GM12878 (cell line): ENCODE measurements at regions not wholly inside any gene's neighbourhood (a gene's known extent, or its start where the extent isn't known, plus 50 kb on each side); places are given as distances from the start of the nearest gene placed in this dataset.

ENCODE experiments used
- BRCA1 ChIP-seq: IDR thresholded peaks from 2 replicates; pipeline ENCODE4 v1.6.1; 2011; ENCODE audit warnings: low read depth, low read length, improper control_type of control experiment
- CHD1 ChIP-seq: IDR thresholded peaks from 2 replicates; pipeline ENCODE4 v1.6.1; 2012; ENCODE audit warnings: low read depth, low read length, improper control_type of control experiment
- NRF1 ChIP-seq: conservative IDR thresholded peaks from 2 replicates; pipeline ENCODE4 v1.6.1; 2011; ENCODE audit warnings: mild to moderate bottlenecking, low read depth, low read length, improper control_type of control experiment
- POLR2AphosphoS5 ChIP-seq: IDR thresholded peaks from 2 replicates; pipeline ENCODE4 v1.6.1; 2011; ENCODE audit warnings: mild to moderate bottlenecking, low read length, inconsistent platforms
- YY1 ChIP-seq: IDR thresholded peaks from 2 replicates; pipeline ENCODE4 v1.6.1; 2011; ENCODE audit warnings: low read depth, mild to moderate bottlenecking, low read length
- TF ChIP-seq, protein P1 (sequence below): fragments of 450-650 bp; IDR thresholded peaks from 2 replicates; pipeline ENCODE4 v1.6.1; 2016; ENCODE audit warnings: mild to moderate bottlenecking
- TF ChIP-seq, protein P2 (sequence below): IDR thresholded peaks from 2 replicates; pipeline ENCODE4 v1.6.1; 2011; ENCODE audit warnings: low read depth, mild to moderate bottlenecking, low read length, moderate library complexity, borderline replicate concordance; ENCODE audit errors: extremely low read depth
- TF ChIP-seq, protein P3 (sequence below), 3 experiments: IDR thresholded peaks in 2 of 3; conservative IDR thresholded peaks in 1 of 3; 2 replicates each; pipeline ENCODE4 v1.5.1; 2011; ENCODE audit warnings: low read depth in 3 of 3, low read length in 3 of 3, mild to moderate bottlenecking in 3 of 3, control low read depth in 2 of 3, moderate library complexity in 2 of 3, inconsistent platforms in 1 of 3, mixed read lengths in 1 of 3; ENCODE audit not compliant: control insufficient read depth in 2 of 3, insufficient read depth in 1 of 3; ENCODE audit errors: extremely low read depth in 1 of 3

DNA sequence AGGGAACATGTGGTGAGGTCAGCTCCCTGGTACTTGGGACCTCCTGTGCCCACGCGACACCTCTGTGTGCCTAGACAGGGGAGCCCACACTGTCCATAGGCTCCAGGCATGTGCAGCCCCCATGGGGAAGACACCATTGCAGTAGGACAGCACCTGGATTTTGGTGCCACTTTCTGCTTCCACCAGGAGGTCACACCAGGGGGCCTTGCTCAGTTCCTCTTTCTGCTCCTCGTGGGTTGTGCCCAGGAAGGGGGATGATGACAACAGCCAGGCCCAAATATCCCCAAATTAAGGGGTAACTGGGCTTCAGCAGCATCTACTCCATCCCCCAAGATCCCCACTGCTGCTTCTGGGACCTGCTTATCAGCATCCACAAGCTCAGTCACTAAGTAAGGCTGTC lies 358.2 kb upstream of the KAZN start:
- TF ChIP-seq POLR2AphosphoS5 (no peak), BRCA1 (no peak), CHD1 (no peak), NRF1 (no peak), YY1 (no peak)
- TF ChIP-seq, protein P1, sequence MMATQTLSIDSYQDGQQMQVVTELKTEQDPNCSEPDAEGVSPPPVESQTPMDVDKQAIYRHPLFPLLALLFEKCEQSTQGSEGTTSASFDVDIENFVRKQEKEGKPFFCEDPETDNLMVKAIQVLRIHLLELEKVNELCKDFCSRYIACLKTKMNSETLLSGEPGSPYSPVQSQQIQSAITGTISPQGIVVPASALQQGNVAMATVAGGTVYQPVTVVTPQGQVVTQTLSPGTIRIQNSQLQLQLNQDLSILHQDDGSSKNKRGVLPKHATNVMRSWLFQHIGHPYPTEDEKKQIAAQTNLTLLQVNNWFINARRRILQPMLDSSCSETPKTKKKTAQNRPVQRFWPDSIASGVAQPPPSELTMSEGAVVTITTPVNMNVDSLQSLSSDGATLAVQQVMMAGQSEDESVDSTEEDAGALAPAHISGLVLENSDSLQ = no peak
- TF ChIP-seq, protein P2, sequence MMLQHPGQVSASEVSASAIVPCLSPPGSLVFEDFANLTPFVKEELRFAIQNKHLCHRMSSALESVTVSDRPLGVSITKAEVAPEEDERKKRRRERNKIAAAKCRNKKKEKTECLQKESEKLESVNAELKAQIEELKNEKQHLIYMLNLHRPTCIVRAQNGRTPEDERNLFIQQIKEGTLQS = no peak
- TF ChIP-seq, protein P3, sequence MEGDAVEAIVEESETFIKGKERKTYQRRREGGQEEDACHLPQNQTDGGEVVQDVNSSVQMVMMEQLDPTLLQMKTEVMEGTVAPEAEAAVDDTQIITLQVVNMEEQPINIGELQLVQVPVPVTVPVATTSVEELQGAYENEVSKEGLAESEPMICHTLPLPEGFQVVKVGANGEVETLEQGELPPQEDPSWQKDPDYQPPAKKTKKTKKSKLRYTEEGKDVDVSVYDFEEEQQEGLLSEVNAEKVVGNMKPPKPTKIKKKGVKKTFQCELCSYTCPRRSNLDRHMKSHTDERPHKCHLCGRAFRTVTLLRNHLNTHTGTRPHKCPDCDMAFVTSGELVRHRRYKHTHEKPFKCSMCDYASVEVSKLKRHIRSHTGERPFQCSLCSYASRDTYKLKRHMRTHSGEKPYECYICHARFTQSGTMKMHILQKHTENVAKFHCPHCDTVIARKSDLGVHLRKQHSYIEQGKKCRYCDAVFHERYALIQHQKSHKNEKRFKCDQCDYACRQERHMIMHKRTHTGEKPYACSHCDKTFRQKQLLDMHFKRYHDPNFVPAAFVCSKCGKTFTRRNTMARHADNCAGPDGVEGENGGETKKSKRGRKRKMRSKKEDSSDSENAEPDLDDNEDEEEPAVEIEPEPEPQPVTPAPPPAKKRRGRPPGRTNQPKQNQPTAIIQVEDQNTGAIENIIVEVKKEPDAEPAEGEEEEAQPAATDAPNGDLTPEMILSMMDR (IDR thresholded peaks at IDR 0.05 in 2 of 3, conservative IDR thresholded peaks at IDR 0.05 in 1 of 3; ENCODE audit: control insufficient read depth in 2 of 3, extremely low read depth in 1 of 3, insufficient read depth in 1 of 3, low read depth in 3 of 3, low read length in 3 of 3) = no peak
